ENCODE measurements at regions not wholly inside any gene's neighbourhood (a gene's known extent, or its start where the extent isn't known, plus 50 kb on each side); places are given as distances from the start of the nearest gene placed in this dataset.

- POLR2A ChIA-PET = no interaction called here
- no peak for DNase-seq (ENCODE audit: extremely low spot score)
- TF ChIP-seq FOXK2 (IDR thresholded peaks at IDR 0.05) (no peak), ARNT (IDR thresholded peaks at IDR 0.05) (no peak), PKNOX1 (IDR thresholded peaks at IDR 0.05) (no peak), ZNF384 (IDR thresholded peaks at IDR 0.05) (no peak), SUZ12 (IDR thresholded peaks at IDR 0.05) (no peak), FOXA1 (IDR thresholded peaks at IDR 0.05) (no peak), NFRKB (IDR thresholded peaks at IDR 0.05) (no peak), BHLHE40 (IDR thresholded peaks at IDR 0.05; ENCODE audit: borderline replicate concordance) (no peak), FOXM1 (IDR thresholded peaks at IDR 0.05; ENCODE audit: borderline replicate concordance) (no peak), SP1 (IDR thresholded peaks at IDR 0.05) (no peak), L3MBTL2 (conservative IDR thresholded peaks at IDR 0.05) (no peak), CTBP1 (IDR thresholded peaks at IDR 0.05; ENCODE audit: borderline replicate concordance) (no peak), HDGF (IDR thresholded peaks at IDR 0.05; ENCODE audit: borderline replicate concordance) (no peak), ELF4 (IDR thresholded peaks at IDR 0.05) (no peak), LEF1 (IDR thresholded peaks at IDR 0.05; ENCODE audit: borderline replicate concordance) (no peak), TARDBP (IDR thresholded peaks at IDR 0.05) (no peak)
- CTCF ChIA-PET = no interaction called here
These were observed 163.7 kb upstream of the PPP1R2C start for GRCh38 chrX:42941671-42942070.

GRCh38 chrX:42943051-42943974 lies 165.3 kb upstream of the PPP1R2C start:
- POLR2A ChIA-PET = no interaction called here
- CTCF ChIA-PET = no interaction called here
- DNase-seq (ENCODE audit: extremely low spot score) = no peak
- TF ChIP-seq TARDBP (IDR thresholded peaks at IDR 0.05) = no peak
- TF ChIP-seq FOXA1 (IDR thresholded peaks at IDR 0.05) = no peak
- TF ChIP-seq FOXK2 (IDR thresholded peaks at IDR 0.05) = no peak
- TF ChIP-seq L3MBTL2 (conservative IDR thresholded peaks at IDR 0.05) = no peak
- TF ChIP-seq HDGF (IDR thresholded peaks at IDR 0.05; ENCODE audit: borderline replicate concordance) = no peak
- no peak for TF ChIP-seq SUZ12 (IDR thresholded peaks at IDR 0.05)
- no peak for TF ChIP-seq ARNT (IDR thresholded peaks at IDR 0.05)
- TF ChIP-seq CTBP1 (IDR thresholded peaks at IDR 0.05; ENCODE audit: borderline replicate concordance) = no peak
- no peak for TF ChIP-seq PKNOX1 (IDR thresholded peaks at IDR 0.05)

- CTCF ChIA-PET = no interaction called here
- TF ChIP-seq ARNT (IDR thresholded peaks at IDR 0.05) = no peak
- TF ChIP-seq L3MBTL2 (conservative IDR thresholded peaks at IDR 0.05) = no peak
- TF ChIP-seq PKNOX1 (IDR thresholded peaks at IDR 0.05) = no peak
- no peak for TF ChIP-seq FOXA1 (IDR thresholded peaks at IDR 0.05)
- no peak for TF ChIP-seq NFRKB (IDR thresholded peaks at IDR 0.05)
- no peak for TF ChIP-seq LEF1 (IDR thresholded peaks at IDR 0.05; ENCODE audit: borderline replicate concordance)
- no peak for TF ChIP-seq SP1 (IDR thresholded peaks at IDR 0.05)
- TF ChIP-seq HDGF (IDR thresholded peaks at IDR 0.05; ENCODE audit: borderline replicate concordance) = no peak
- no peak for TF ChIP-seq SUZ12 (IDR thresholded peaks at IDR 0.05)
- TF ChIP-seq CTBP1 (IDR thresholded peaks at IDR 0.05; ENCODE audit: borderline replicate concordance) = no peak
- TF ChIP-seq BHLHE40 (IDR thresholded peaks at IDR 0.05; ENCODE audit: borderline replicate concordance) = no peak
- no peak for TF ChIP-seq ELF4 (IDR thresholded peaks at IDR 0.05)
- no peak for TF ChIP-seq TARDBP (IDR thresholded peaks at IDR 0.05)
- TF ChIP-seq FOXM1 (IDR thresholded peaks at IDR 0.05; ENCODE audit: borderline replicate concordance) = no peak
- no peak for TF ChIP-seq ZNF384 (IDR thresholded peaks at IDR 0.05)
- TF ChIP-seq FOXK2 (IDR thresholded peaks at IDR 0.05) = no peak
- no peak for DNase-seq (ENCODE audit: extremely low spot score)
- POLR2A ChIA-PET = no interaction called here
These were observed 166.5 kb upstream of the PPP1R2C start for GRCh38 chrX:42944381-42944998.

GRCh38 chrX:42946544-42947194 lies 168.7 kb upstream of the PPP1R2C start:
- no peak for DNase-seq (ENCODE audit: extremely low spot score)
- ChIA-PET CTCF (no interaction called here), POLR2A (no interaction called here)
- TF ChIP-seq BHLHE40 (IDR thresholded peaks at IDR 0.05; ENCODE audit: borderline replicate concordance) (no peak), FOXM1 (IDR thresholded peaks at IDR 0.05; ENCODE audit: borderline replicate concordance) (no peak), FOXA1 (IDR thresholded peaks at IDR 0.05) (no peak), PKNOX1 (IDR thresholded peaks at IDR 0.05) (no peak), ARNT (IDR thresholded peaks at IDR 0.05) (no peak), SUZ12 (IDR thresholded peaks at IDR 0.05) (no peak), ELF4 (IDR thresholded peaks at IDR 0.05) (no peak), HDGF (IDR thresholded peaks at IDR 0.05; ENCODE audit: borderline replicate concordance) (no peak), LEF1 (IDR thresholded peaks at IDR 0.05; ENCODE audit: borderline replicate concordance) (no peak), ZNF384 (IDR thresholded peaks at IDR 0.05) (no peak), L3MBTL2 (conservative IDR thresholded peaks at IDR 0.05) (no peak), NFRKB (IDR thresholded peaks at IDR 0.05) (no peak), TARDBP (IDR thresholded peaks at IDR 0.05) (no peak), SP1 (IDR thresholded peaks at IDR 0.05) (no peak), FOXK2 (IDR thresholded peaks at IDR 0.05) (no peak), CTBP1 (IDR thresholded peaks at IDR 0.05; ENCODE audit: borderline replicate concordance) (no peak)

Measured in HEK293T (cell line).